ENCODE measurements at regions not wholly inside any gene's neighbourhood (a gene's known extent, or its start where the extent isn't known, plus 50 kb on each side); places are given as distances from the start of the nearest gene placed in this dataset.
A peak's percentile ranks its signal among the peaks of the same experiment; 100 is the strongest.

DNA sequence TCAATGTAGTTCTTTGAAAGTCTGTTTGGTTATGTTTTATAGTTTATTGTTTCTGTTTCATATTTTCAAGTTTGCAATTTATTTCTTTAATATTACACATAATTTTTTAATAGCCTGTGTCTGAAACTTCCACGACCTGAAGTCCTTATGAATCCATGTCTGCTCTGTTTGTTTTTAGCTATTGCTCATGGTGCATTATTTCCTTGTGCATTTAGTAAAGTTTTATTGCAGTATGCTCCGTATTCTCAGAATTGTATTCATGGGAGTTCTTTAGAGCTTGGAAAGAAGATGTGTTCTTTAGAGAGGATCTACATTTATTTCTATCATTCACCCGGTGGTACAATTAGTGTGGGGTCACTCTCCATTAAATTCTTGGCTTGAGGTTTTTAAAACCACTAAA, 133.2 kb upstream of the NFIB start:
- no peaks in the 10 kb centered on the region for H3K9me3 ChIP-seq
- TF ChIP-seq, protein P1, sequence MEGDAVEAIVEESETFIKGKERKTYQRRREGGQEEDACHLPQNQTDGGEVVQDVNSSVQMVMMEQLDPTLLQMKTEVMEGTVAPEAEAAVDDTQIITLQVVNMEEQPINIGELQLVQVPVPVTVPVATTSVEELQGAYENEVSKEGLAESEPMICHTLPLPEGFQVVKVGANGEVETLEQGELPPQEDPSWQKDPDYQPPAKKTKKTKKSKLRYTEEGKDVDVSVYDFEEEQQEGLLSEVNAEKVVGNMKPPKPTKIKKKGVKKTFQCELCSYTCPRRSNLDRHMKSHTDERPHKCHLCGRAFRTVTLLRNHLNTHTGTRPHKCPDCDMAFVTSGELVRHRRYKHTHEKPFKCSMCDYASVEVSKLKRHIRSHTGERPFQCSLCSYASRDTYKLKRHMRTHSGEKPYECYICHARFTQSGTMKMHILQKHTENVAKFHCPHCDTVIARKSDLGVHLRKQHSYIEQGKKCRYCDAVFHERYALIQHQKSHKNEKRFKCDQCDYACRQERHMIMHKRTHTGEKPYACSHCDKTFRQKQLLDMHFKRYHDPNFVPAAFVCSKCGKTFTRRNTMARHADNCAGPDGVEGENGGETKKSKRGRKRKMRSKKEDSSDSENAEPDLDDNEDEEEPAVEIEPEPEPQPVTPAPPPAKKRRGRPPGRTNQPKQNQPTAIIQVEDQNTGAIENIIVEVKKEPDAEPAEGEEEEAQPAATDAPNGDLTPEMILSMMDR (IDR thresholded peaks at IDR 0.05): no peak
- intact Hi-C loops (cut with DNase I, micrococcal nuclease): no loop called here
- no peak for DNase-seq
- no peaks in the 10 kb centered on the region for H3K36me3 ChIP-seq (ENCODE audit: low read depth)
- H3K4me3 ChIP-seq: no peak overlapping the region
- no peak for ATAC-seq
- no peaks in the 10 kb centered on the region for H3K4me1 ChIP-seq (ENCODE audit: low read depth)

DNA sequence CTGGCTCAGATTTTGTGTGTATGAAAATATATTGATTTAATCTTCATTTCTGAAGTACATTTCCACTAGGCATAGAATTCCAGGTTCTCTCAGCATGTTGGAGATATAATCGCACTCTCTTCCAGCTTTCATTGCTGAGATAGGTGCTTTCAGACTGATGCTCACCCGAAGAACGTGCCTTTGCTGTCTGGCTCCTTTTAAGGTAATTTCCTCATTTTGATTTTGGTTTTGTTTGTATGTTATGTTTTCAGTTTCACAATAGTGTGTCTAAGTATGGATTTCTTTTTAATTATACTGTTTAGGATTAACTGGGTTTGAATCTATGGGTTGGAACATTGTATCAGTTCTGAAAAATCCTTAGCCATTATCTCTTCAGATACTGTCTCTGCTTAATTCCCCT, 132.0 kb upstream of the NFIB start:
- no peak for DNase-seq
- intact Hi-C loops (cut with DNase I, micrococcal nuclease): no loop called here

DNA sequence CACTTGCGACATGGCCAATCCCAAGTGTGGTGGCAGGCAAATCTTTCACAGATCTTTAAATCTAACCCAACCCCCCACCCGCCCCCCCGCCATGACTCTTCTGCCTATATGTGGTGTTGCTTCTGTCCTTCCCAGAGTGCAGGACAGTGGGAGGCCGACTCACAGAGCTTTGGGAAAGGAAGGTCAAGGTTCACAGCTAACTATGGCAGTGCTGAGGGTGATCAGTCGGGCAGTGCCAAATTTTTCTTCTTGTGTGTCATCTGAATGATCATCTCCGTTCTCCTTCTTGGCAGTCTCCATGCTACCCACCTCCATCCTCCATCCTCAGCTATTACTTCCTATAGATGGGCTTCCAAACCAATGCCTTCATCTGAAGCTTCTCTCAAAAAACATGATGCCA, 129.0 kb upstream of the NFIB start:
- no peak for ATAC-seq
- TF ChIP-seq, protein P1 (IDR thresholded peaks at IDR 0.05): no peak
- no peak overlapping the region for H3K4me3 ChIP-seq
- DNase-seq: no peak
- intact Hi-C loops (cut with DNase I, micrococcal nuclease): no loop called here
- H3K4me1 ChIP-seq (ENCODE audit: low read depth): no peaks in the 10 kb centered on the region
- no peaks in the 10 kb centered on the region for H3K36me3 ChIP-seq (ENCODE audit: low read depth)
- H3K9me3 ChIP-seq: no peaks in the 10 kb centered on the region

More for the DNA sequence above, 132.0 kb upstream of the NFIB start:
- Histone ChIP-seq H3K4me3 (no peak overlapping the region), H3K9me3 (no peaks in the 10 kb centered on the region), H3K4me1 (ENCODE audit: low read depth) (no peaks in the 10 kb centered on the region), H3K36me3 (ENCODE audit: low read depth) (no peaks in the 10 kb centered on the region)
- no peak for ATAC-seq
- TF ChIP-seq, protein P1 (IDR thresholded peaks at IDR 0.05): no peak

DNA sequence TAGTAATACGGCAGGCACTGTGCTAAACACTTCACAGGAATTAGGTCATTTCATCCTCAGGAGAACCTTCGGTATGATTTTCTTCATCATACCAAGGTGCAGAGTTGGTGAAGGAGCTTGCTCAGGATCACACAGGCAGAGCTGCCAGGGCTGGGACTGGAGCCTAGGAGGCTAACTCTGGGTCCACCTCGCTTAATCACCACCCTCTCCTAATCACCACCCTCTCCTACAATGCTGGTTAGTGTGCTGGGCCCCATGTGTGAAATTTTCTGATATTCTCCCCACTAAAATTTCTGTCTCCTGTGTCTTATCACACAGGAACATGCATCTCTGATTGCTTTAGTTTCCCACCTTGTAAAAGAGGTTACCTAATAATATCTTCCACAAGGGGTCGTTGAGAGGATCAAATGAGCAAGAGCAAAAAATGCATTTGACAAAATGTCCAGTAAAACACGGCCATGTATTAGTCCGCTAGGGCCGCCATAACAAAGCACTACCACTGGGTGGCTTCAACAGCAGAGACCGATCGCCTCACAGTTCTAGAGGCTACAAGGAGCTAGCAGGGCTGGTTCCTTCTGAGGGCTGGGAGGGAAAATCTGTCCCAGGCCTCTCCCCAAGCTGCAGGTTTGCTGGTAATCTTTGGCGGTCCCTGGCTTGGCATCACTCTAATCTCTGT, 128.2 kb upstream of the NFIB start:
- no peak for DNase-seq
- intact Hi-C loops (cut with DNase I, micrococcal nuclease): no loop called here
- no peaks in the 10 kb centered on the region for H3K9me3 ChIP-seq
- no peak overlapping the region for H3K4me3 ChIP-seq
- TF ChIP-seq, protein P1 (IDR thresholded peaks at IDR 0.05): no peak
- H3K36me3 ChIP-seq (ENCODE audit: low read depth): no peaks in the 10 kb centered on the region
- peak; percentile 27 for ATAC-seq
- no peaks in the 10 kb centered on the region for H3K4me1 ChIP-seq (ENCODE audit: low read depth)

DNA sequence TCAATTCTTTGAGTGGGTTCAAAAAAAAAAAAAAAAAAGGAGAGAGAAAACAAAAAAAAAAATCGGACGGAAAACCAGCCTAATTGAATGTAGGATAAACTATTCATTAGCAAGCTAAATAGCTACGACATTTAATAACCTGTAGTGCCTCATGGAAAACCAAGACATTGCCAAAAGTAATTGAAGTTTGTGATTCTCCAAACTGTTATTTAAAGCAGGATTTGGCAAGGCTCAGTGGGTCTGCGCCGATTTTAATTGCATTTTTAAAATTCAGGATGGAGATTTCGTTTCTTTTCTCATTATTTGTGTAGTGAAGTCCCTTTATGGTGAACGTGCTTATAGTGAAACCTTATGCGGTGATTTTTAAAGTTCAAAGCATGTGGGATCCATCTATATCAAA, 127.2 kb upstream of the NFIB start:
- Histone ChIP-seq H3K4me3 (no peak overlapping the region), H3K9me3 (no peaks in the 10 kb centered on the region), H3K36me3 (ENCODE audit: low read depth) (no peaks in the 10 kb centered on the region), H3K4me1 (ENCODE audit: low read depth) (no peaks in the 10 kb centered on the region)
- TF ChIP-seq, protein P1 (IDR thresholded peaks at IDR 0.05): no peak
- ATAC-seq (no peak), DNase-seq (no peak)
- intact Hi-C loops (cut with DNase I, micrococcal nuclease): no loop called here

DNA sequence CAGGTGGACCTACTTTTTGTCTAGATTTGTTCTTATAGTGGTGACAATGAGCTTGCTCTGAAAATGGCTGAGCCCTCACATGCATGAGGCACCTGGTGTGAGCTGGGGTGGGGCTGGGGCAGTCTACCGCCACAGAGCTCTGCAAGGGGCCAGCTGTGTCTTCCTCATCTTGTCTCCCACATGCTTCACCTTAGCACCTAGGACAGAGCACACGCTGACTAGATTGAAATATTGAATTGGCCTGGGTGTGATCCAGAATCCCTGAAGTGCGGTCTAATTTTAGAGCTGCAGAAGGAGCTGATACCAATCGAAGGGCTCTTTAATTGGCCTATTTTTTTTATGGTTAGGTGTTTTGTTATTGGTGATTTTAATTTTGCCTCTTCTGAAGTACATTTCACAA, 126.1 kb upstream of the NFIB start:
- H3K4me3 ChIP-seq: no peak overlapping the region
- H3K4me1 ChIP-seq (ENCODE audit: low read depth): no peaks in the 10 kb centered on the region
- H3K36me3 ChIP-seq (ENCODE audit: low read depth): no peaks in the 10 kb centered on the region
- no peak for ATAC-seq
- H3K9me3 ChIP-seq: no peaks in the 10 kb centered on the region
- no peak for DNase-seq
- intact Hi-C loops (cut with DNase I, micrococcal nuclease): no loop called here
- TF ChIP-seq, protein P1 (IDR thresholded peaks at IDR 0.05): no peak

Data from mucosa of descending colon (tissue), 3 donors.